Fibroblast of the aortic adventitia (primary cell): ENCODE measurements at regions not wholly inside any gene's neighbourhood (a gene's known extent, or its start where the extent isn't known, plus 50 kb on each side); places are given as distances from the start of the nearest gene placed in this dataset.
A peak's percentile ranks its signal among the peaks of the same experiment; 100 is the strongest.

Experiments used
- DNase-seq: peaks from one replicate; pipeline ENCODE4 v3.0.0-alpha.2; 2010; ENCODE audit warnings: low read depth
- H3K4me3 ChIP-seq: 2 replicates; pipeline ENCODE4 v1.5.1; 2011; ENCODE audit warnings: low read depth, mild to moderate bottlenecking, control low read depth, low read length, moderate library complexity
- CTCF ChIP-seq: IDR thresholded peaks from 2 replicates; pipeline ENCODE4 v1.5.1; 2011; ENCODE audit warnings: mild to moderate bottlenecking, low read length, control low read depth, inconsistent platforms; ENCODE audit not compliant: insufficient read depth

DNA sequence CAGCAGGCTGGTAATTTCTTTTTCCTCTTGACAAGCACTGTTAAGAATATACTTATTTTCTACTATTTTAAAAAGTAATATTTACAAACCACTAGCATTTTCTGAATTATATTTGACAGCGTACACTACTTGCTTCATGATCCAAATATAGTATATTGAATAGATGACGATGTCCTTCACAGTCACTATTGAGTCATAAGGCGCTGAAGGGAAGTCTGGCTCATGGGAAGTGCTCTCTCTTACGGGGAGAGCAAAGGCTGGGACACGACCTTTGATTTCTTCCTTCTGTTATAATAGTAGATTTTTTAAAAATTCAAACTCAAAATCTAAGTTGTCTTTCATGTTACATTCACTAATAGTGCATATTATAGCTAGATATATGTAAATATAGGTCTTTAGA is 357.1 kb downstream of the SOCS6 start:
- no peak for TF ChIP-seq CTCF
- H3K4me3 ChIP-seq, result no peak overlapping the region
- DNase-seq, result no peak

- no peak overlapping the region for H3K4me3 ChIP-seq
- no peak for TF ChIP-seq CTCF
- DNase-seq, result no peak
Measured at GRCh38 chr18:70643812-70644211, 355.0 kb downstream of the SOCS6 start.

DNA sequence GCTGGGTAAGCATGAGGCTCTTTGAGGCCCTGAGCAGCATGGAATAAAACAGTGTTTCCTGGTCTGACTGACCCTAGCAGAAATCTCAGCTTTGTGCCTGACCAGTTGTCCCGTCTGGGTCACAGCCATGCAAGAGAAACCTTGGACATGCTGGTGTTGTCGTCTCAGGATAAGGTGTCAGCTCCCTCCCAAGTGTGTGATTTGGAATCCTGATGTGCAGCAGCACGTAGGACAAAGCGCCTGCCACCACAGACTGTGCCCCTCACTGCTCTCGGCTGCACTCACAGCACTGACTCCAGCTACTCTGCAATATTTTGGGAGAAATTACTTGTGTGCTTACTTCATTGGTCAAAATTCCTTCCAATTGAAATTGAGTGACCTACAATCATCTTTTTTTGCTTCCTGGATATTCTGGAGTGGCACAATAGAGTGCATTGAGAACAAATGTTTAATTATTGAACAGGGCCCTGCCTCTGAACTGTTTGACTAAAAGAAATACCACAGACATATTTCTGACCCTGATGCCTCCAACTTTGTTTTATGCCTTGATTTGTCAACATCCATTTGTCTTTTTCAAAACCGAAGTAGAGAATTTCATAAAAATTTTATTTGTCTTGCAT is 352.4 kb downstream of the SOCS6 start:
- TF ChIP-seq CTCF, result no peak
- DNase-seq, result no peak
- H3K4me3 ChIP-seq, result no peak overlapping the region

DNA sequence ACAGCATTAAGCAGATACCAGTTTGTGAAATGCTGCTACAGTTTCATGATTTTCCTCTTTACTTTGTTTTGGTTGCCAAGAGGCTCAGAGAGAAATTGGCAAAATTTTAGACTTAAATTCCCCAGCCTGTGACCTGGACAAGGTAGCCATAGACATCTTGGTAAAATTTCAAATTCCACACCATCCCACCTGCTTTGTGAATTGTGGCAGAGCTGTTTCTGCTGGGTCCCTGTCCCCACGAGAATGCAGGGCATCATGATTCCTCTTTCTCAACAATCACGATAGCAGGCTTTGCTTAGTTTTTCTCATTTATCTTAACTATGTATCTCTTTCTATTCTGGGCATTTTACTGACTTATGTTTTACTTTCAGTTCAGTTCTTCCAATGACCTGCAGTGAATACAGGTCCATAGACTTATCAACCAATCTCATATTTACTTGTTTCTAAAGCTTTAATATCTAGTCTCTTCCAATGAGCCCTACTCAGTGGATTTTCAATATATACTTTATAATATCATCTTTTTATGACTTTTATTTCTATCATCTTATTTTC is 351.6 kb downstream of the SOCS6 start:
- H3K4me3 ChIP-seq, result no peak overlapping the region
- TF ChIP-seq CTCF, result no peak
- no peak for DNase-seq

DNA sequence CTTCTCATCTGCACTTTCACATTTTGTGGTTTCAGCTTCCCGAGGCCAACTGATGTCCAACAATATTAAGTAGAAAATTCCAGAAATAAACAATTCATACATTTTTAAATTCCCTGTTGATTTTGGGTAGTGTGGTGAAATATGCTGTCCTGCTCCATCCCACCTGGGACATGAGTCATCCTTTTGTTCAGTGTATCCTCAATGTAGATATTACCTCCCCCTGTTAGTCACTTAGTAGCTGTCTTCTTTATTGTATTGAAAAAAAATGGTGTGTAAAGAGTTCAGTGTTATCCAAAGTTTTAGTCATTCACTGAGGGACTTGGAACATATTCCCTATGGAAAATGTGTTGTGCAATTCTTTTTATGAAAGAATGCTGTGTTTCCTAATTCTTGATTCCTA is 348.1 kb downstream of the SOCS6 start:
- DNase-seq, result peak; percentile 48
- H3K4me3 ChIP-seq, result no peak overlapping the region
- TF ChIP-seq CTCF, result no peak

DNA sequence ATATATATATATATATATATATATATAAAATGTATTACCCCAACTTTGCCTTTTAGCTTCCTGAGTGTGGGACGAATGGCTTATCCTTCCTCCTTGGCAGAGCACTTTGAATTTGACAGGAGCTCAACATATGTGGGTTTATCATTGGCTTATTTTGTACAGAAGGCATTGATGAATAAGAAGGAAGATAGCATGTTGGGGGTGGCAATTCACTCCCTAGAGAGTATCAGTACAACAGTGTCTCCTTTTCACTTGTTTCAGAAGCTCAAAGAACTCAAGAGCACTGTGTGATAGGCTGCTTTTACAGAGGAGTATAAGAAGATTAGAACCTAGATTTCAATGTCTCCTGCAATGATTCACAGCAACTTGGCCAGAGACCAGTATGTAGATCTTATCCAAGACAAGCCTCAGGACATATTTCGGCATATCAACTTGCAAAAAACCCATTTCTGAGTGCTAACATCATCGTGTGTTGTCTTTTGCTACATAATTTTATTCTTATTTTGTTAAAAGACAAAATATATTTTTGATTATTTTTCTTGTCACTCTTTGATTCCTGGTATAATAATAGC is 345.8 kb downstream of the SOCS6 start:
- H3K4me3 ChIP-seq, result no peak overlapping the region
- DNase-seq, result peak; percentile 18
- TF ChIP-seq CTCF, result no peak
